DMS 273 treated with DMSO at 0.1 percent for 48 hours (cell line): ENCODE measurements at regions not wholly inside any gene's neighbourhood (a gene's known extent, or its start where the extent isn't known, plus 50 kb on each side); places are given as distances from the start of the nearest gene placed in this dataset.
A peak's percentile ranks its signal among the peaks of the same experiment; 100 is the strongest.
"Not testable (repeated sequence)": the region's sequence is repeated elsewhere in the genome, so short reads cannot be mapped to it uniquely, and the experiment has no call there.

ENCODE experiments used
- DNase-seq: peaks from one replicate; lab custom pipeline; 2025; lab: John Stamatoyannopoulos, UW

DNA sequence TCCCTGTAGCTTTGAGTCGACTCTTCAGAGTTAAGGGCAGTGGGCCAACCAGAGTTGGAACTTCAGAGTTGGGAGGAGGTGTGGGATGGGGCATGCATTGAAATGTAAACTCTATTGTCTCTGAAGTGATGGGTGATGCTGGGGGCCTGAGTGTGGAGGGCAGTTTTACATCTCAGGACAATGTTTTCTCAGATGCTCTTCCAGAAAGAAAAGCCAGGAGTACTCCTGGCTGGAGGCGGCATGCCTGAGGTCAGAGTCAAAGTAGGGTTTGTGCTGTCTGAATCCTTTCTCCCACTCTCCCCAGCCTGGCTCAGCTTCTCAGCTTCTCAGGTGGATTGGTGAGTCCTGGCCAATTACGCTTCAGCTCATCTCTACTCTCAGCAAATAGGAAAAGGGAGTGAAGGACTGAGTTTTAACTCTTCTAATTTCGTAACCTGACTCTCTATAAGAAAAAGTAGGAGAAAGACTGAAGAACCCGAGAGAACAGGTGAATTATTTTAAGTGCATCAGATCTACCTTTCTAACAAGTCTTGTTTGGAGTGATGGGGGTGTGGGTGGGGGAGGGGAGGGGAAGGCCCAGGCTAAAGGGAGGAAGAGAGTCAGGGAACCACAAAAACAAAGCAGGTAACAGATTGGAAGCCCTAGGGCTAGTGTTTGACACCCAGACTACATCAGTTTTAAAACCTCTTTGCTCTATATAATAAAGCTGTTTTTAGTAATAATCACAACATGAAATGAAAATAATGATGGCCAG lies 107.5 kb upstream of the PELI1 start:
- DNase-seq = no peak

DNA sequence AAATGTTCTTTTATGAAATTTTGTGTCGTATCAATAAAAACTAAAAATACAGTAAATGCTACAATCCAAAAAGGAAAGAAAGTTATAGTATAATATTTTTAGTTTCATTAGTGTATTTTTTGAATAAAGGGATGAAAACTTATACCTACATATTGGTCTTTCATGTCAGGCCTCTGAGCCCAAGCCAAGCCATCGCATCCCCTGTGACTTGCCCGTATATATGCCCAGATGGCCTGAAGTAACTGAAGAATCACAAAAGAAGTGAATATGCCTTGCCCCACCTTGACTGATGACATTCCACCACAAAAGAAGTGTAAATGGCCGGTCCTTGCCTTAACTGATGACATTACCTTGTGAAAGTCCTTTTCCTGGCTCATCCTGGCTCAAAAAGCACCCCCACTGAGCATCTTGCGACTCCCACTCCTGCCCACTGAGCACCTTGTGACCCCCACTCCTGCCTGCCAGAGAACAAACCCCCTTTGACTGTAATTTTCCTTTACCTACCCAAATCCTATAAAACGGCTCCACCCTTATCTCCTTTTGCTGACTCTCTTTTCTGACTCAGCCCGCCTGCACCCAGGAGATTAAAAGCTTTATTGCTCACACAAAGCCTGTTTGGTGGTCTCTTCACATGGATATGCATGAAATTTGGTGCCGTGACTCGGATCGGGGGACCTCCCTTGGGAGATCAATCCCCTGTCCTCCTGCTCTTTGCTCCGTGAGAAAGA lies 108.2 kb upstream of the PELI1 start:
- not testable (repeated sequence) for DNase-seq

DNA sequence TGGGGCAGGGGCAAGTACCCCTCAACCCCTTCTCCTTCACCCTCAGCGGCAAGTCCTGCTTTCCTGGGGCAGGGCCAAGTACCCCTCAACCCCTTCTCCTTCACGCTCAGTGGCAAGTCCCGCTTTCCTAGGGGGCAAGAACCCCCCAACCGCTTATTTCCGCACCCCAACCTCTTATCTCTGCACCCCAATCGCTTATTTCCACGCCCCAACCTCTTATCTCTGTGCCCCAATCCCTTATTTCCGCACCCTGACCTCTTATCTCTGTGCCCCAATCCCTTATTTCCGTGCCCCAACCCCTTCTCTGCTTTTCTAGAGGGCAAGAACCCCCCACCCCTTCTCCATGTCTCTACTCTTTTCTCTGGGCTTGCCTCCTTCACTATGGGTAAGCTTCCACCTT lies 109.2 kb upstream of the PELI1 start:
- DNase-seq = not testable (repeated sequence)

DNA sequence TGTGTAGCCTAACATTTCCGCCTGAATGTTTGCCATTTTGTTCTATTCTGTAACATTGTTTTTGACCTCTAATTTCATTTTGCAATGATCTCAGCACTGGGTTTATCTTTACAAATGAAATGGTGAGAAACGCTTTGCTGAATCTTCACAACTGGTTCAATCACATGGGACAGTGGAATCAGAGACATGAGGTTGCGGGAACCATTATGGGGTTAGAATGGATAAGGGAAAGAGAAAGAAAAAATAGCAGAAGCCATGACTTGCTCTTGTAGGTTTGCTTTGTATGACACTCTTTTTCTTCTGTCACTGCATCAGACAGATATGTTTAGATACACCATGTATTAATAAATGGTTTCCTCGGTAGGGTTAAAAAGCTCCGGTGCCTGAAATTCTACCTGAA lies 114.3 kb upstream of the PELI1 start:
- DNase-seq = no peak

DNA sequence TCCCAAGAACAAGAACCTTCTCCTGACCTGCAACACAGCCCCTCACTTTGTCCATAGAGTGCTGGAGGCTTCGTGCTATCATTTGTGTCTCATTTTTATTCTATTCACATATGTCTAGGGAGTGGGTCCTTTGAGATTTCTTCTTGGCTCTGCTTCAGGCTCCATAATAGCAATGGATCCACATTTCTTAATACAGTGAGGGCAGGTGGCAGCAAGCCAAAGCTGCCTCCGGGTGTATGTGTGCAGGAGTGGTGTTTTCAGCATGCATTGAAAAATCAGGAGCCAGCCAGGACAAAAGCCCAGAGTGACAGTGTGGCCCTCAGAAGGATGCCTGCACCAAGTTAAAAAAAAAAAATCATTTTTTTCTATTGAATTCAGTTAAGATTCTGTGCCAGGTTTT lies 115.1 kb upstream of the PELI1 start:
- no peak for DNase-seq

DNA sequence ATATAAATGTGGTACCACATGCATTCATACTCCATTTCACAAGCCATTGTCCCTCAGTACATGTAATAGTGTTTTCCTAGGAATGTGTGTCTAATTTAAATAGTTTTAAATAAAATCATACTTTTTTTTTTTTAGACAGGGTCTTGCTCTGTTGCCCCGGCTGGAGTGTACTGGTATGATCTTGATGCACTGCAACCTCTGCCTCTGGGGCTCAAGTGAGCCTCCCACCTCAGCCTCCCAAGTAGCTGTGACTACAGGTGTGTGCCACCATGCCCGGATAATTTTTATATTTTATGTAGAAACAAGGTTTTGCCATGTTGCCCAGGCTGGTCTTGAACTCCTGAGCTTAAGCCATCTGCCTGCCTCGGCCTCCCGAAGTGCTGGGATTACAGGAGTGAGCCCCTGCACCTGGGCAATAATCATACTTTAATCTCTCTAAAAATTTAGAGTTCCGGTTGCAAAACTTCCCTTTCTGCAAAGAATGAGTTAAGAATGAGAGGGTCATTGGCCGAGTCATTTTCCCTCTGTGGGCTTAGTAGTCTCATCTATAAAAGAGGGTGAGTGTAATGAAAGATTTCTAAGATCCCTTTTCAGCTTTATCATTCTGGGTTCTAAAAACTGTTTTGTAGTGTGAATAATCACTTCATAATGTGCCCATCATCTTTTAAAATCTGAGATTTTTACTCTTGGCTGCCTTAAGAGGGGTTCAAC lies 116.0 kb upstream of the PELI1 start:
- DNase-seq = no peak

DNA sequence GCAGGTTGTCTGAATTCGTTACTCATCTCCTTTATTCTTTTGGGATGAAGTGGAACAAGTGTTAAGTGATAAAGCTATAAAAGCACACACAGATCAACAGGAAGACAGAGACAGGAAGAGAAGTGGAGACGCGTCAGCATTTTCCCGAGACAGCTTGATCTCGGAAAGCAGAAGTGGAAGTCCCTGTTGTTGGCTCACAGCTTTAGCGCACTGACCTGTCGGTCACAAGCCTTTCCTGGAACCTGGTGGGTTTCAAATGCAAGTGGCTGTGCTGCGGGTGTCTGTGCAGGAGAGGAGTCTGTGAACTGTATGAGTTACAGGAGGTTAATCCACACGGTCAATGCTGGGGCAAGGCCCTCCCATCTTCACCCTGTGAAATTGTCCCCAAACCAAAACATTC lies 116.6 kb upstream of the PELI1 start:
- DNase-seq = no peak

DNA sequence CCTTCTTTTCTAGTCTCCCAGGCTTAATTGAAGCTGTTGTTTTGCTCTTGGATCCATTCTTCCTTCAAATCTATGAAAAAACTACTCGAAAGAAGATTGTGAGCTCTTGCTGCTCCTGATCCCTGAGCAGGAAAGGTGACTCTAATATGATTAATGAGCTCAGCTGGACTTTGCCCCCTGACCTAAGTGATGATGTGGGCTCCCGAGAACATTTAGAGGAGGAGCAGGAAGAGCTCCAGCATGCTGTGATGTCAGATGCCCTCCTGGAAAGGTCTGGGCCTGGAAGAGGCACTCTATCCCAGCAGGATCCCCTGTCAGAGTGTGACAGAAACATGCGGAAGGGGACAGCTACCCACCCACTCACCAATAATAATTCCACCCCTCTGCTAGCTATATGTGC lies 117.9 kb upstream of the PELI1 start:
- DNase-seq = no peak

DNA sequence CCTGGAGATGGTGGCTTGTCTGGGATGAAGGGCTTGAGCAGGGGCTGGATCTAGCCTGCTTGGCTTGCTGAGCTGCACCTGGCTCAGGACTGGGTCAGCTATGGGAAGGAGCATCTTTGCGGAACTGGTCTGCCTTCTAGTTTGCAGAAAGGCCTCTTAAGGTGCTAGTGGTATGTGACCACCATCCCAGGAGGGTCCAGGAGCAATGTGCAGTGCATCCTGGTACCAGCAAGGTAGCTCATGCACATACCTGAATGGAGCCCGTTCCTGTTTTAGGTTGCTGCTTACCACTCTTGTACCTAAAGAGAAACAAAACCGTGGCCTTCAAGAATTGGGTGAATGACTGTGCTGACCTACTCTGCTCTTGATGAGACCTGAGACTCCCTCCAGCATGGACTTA lies 118.6 kb upstream of the PELI1 start:
- DNase-seq = no peak

DNA sequence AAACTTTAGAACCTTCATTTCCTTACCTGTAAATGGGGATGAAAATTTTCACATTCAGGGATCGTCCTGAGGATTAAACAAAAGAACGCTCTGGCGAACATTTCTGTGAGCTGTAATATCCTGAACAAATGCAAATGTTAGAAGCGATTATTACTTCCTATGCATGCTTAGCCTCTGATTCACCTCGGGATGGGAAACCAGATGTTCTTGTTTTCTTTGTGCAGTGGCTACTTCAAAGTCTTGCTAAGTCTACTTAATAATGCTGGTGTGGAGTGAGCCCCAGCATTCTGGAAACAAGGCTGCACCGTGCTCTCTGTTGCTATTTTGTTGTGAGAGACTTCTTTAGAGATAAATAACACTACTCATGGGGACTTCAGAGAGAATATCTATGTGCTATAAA lies 119.1 kb upstream of the PELI1 start:
- DNase-seq = peak; percentile 35

DNA sequence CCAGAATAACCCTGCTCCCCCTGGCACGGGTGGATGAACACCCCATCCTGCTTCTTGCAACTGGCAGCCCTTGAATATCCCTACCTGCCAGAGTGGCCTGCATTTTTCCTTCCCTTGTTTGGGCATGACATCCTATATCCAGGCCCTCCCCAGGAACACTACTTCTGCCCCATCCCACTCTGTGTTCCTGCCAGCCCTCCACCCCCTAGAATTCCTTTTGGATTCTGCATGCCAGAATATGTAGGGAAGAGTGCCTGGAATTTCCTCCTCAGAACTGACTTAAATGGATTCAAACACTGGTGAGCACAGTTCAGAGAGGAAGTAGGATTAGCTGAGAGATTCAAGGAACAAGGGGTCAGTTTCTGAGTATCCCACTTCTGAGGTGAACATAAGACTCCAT lies 123.5 kb upstream of the PELI1 start:
- no peak for DNase-seq

DNA sequence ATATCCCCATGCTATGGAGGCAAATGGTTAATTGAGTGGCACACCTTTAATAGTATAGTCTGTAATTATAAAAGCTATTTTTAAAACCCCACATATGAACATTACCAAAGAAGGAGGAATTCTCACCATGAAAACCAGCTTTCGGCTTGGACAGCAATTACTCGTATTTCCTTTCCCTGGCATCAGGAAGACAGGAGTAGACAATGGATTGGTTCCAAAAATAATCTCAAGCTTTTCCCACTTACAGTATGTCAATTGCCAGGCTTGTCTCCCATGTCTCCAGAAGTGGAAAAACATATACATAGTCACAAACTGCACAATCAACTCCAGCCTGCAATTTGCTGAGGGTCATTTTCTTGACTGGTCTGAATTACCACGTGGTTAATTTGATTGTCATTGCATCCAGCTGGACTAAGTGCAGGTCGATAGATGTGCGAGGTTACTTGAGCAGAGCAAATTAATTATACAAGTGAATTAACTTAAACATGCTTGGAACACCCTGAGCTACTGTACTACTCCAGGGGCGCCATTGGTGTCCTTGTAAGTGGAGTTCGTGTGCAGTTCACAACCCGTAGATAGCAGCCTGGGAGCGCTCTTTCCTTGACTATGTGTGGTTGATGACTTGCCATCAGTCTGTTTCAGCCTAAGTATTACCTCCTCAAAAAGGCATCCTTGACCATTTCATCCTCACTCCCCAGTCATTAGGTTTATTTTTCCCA lies 124.3 kb upstream of the PELI1 start:
- no peak for DNase-seq

DNA sequence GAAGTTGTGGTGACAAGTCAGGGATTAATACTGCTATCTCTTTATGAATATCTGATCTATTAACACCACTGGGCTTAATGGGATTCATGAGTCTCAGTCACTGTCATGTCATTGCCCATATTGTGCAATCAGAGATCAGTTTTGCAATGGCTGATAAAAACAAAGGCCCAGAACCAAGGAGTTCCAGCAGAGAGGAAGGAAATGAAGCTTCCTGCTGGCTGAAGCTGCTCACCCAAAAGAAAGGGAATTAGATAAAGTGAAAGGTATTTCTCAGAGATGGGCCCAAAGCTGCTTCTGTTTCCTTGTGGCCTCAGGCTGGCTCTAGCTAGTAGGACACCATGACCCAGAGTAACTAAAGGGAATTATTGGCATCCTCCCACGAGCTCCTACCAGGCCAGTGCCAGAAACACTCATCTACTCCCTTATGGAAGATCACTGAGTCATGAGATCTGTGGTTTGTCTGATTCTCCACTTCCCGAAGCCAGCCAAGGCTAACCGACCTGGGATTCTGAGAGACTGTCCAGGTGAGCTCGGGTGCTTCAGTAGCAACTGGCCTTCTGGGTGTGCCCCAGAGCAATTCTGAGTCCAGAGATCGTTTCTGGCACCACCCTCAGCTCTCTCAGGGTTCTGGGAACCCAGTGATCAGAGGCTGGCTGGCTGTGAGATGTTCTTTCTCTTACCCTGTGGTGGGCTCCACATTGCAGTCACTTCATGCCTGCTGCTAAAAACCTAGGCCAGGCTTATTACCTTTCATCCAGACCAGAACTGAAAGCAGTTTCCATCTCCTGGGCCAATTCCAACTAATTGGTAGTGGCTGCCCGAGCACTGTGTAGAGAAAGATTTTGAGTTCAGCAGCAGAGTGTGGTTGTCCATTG lies 129.5 kb upstream of the PELI1 start:
- no peak for DNase-seq

DNA sequence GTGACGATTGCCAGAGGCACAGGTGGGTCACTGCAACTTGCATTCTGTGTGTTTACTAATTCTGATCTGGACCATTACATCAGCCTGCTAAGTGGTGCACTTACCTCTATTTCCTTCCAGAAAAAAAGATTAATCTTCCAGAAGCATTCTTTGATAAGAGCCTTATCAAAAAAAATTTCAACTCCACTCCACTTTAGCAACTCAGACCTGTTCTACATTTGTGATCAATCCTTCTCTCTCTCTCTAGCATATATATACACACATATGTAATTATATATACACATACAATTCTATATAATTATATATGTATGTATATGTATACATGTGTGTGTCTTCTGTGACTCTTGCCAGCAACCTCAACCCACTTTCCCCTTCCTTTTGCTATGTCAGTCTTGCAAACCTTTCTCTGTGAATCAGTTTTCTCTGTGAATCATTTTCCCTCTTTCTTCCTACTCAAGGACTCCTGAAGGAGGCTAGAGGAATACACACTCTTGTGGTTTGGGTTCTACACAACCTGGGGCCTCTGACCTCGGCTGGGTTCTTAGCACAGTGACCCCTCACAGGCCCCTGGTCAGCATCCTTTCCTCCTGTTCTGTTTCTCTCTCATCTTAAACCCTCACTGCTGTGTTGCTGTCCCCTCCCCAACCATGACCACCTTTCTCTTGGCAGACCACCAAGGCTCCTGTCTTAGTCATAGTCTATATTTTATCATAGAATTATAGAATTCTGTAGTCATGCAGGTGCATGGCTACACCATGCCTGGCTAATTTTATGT lies 130.4 kb upstream of the PELI1 start:
- DNase-seq = no peak

DNA sequence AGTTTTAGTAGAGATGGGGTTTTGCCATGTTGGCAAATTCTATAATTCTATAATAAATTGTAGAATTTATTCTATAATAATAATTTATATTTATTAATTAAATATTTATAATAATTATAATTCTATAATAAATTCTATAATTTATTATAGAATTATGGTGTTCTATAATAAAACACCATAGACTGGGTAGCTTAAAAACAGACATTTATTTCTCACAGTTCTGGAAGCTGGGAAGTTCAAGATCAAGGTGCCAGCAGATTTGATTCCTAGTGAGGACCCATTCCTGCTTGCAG lies 130.9 kb upstream of the PELI1 start:
- DNase-seq = no peak

DNA sequence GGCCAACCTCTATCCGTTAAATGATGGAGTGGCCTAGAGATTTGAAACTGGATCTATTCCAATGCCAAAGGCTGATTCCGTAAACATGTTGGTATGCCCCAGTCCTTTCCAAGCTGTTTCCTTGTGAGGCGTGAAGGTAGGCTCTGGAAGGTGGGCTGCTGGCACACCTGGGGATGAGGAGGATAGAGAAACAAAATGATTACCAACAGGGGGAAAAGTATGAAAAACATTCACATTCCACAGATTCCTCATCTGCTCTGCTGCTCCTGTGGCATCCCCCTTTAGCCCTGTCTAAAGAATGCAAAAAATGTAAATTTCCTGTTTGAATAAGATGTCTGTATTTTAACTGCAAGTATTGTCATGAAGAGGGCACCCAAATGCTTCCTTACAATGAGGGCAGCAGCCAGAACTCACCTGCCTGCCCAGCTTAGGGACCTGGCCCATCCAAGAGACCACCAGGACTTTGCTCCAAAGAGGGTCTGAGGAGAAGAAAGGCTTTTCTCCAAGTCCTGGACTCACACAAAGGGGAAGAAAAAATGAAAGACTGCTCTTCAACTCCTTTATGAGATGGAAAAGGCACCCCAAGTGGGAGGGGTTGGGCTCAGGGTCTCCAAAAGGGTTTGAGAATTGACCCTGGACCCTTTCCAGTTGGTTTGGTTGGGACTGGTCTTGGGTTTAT lies 132.3 kb upstream of the PELI1 start:
- no peak for DNase-seq

DNA sequence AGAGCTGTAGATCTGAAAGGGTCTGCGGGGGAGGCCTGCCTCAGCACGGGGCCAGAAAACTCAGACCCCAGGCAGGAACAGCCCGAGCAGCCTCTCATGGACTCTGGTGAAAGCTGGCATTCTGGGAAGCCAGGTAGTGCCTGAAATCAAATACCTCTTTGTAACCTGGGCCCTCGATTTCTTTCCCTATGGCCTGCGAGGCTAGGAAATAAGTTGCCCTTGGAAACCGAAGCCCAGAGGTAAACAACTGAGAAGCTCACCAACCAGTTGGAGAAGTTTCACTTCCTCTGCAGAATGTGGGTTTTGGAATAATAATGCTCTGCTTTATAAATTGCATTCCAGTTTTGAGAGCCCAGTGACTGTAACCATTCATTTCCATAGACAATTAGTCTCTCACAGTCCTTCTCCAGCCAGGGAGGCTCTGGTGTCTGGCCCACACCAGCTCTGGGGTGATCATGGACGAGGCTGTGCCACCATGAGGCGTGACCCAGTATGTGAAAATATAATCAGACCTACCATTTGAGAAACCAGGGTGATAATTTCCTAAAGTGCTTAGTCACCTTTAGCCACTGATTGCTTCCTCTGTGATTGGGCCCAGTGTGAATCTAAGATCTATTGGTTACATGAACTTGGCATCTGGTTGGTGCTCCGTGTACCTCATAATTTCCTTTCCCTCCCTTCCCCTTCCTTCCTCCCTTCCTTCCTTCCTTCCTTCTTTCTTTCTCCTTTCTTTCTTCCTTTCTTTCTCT lies 133.1 kb upstream of the PELI1 start:
- DNase-seq = no peak

DNA sequence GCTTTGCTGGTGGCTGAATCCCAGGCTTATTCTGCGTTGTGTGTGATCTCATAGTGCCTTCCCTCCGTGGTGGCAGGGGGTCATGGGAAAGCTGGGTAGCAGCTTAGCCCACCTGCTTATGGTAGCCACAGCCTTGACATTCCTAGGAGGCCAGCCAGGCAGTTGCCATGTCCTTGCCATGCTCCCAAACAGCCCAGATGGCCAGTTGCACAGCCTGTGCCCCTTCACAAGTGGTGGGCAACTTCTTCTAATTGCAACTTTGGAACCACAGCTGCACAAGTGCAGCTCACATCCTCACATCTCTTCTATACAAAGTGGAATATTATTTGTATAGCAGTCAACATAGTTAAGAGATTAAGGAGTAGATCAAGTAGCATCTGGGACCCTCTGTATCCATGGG lies 136.6 kb upstream of the PELI1 start:
- not testable (repeated sequence) for DNase-seq

DNA sequence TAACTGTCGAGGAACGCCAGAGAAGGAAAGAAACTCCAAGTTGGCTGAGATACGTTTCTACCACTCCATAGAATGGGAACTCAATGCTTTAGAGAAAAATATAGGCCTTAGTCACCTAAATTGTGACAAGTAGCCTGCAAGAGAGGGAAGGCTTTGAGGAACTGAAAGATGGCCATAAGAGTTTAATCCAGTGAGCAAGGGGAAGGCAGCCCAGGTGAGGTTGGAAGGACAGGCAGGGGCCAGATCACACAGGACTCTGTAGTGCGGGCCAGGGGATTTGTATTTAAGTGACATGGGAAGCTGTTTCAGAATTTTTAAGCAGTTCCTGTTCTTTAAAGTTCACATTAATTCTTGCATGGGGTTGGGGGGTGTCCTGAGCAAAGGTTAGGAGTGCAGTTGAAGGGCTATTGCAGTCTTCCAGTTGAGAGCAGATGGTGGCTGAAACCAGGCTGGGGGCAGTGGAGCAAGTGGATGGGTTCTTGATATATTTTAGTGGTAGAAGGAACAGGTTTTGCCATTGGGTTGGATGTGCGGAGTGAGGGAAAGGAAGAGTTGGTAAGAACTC lies 138.9 kb upstream of the PELI1 start:
- DNase-seq = no peak
